NCI-H510A treated with DMSO at 0.1 percent for 48 hours (cell line): ENCODE measurements at regions not wholly inside any gene's neighbourhood (a gene's known extent, or its start where the extent isn't known, plus 50 kb on each side); places are given as distances from the start of the nearest gene placed in this dataset.
A peak's percentile ranks its signal among the peaks of the same experiment; 100 is the strongest.

ENCODE experiments used
- DNase-seq: peaks from one replicate; lab custom pipeline; 2025; lab: John Stamatoyannopoulos, UW

- DNase-seq, result no peak
Measured at GRCh38 chr14:73800970-73801515, 50.6 kb upstream of the PTGR2 start.

GRCh38 chr14:73797543-73798265 lies 53.9 kb upstream of the PTGR2 start:
- no peak for DNase-seq

- DNase-seq, result no peak
Measured at GRCh38 chr14:73796893-73797542, 54.6 kb upstream of the PTGR2 start.

GRCh38 chr14:73796415-73796814 lies 55.2 kb upstream of the PTGR2 start:
- DNase-seq, result no peak

- DNase-seq, result no peak
Measured at GRCh38 chr14:73795974-73796373, 55.7 kb upstream of the PTGR2 start.

GRCh38 chr14:73795466-73795865 lies 56.2 kb upstream of the PTGR2 start:
- no peak for DNase-seq

GRCh38 chr14:73794146-73794545 lies 57.5 kb upstream of the PTGR2 start:
- no peak for DNase-seq

GRCh38 chr14:73792481-73792880 lies 59.1 kb upstream of the PTGR2 start:
- no peak for DNase-seq

GRCh38 chr14:73789989-73790581 lies 61.5 kb upstream of the PTGR2 start:
- no peak for DNase-seq

GRCh38 chr14:73788701-73789551 lies 62.7 kb upstream of the PTGR2 start:
- DNase-seq, result no peak

GRCh38 chr14:73788317-73788598 lies 63.4 kb upstream of the PTGR2 start:
- DNase-seq, result no peak

- DNase-seq, result no peak
Measured at GRCh38 chr14:73787486-73788316, 63.9 kb upstream of the PTGR2 start.

GRCh38 chr14:73786636-73787485 lies 64.8 kb upstream of the PTGR2 start:
- DNase-seq, result no peak

- peak; percentile 33 for DNase-seq
Measured at GRCh38 chr14:73785834-73786635, 65.6 kb upstream of the PTGR2 start.

GRCh38 chr14:73785336-73785833 lies 66.2 kb upstream of the PTGR2 start:
- peak; percentile 25 for DNase-seq

- DNase-seq, result no peak
Measured at GRCh38 chr14:73784988-73785313, 66.7 kb upstream of the PTGR2 start.

GRCh38 chr14:73784181-73784987 lies 67.2 kb upstream of the PTGR2 start:
- no peak for DNase-seq

GRCh38 chr14:73783107-73783727 lies 68.4 kb upstream of the PTGR2 start:
- DNase-seq, result no peak
